ENCODE measurements at regions not wholly inside any gene's neighbourhood (a gene's known extent, or its start where the extent isn't known, plus 50 kb on each side); places are given as distances from the start of the nearest gene placed in this dataset.

DNA sequence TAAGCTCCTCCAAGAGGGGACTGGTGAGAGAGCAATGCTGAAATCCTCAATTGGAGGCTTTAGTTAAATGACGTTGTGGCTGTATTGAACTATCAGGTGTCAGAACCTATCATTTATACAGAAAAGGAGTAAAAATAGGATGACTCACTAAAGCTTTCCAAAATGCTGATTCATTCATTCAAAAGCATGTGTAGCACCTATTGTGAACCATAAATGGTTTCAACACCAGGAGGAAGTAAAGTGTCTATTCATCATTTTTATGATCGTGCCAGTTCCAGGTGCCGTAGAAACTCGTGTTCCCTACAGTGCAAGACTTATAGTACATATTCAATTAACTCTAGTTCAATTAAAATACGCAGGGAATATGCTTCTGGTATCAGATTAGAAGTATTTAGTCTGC is 66.5 kb upstream of the ARRDC4 start:
- H3K27me3 ChIP-seq (ENCODE audit: insufficient read depth, low read length): no peaks in the 10 kb centered on the region
- no peak overlapping the region for H3K9ac ChIP-seq (ENCODE audit: low read depth, low read length)
- no peaks in the 10 kb centered on the region for H3K9me3 ChIP-seq (ENCODE audit: insufficient read depth, low read depth, low read length)
- no peaks in the 10 kb centered on the region for H3K36me3 ChIP-seq (ENCODE audit: insufficient read depth, low read depth, low read length)
- H3K4me3 ChIP-seq (ENCODE audit: low read length): no peak overlapping the region
- no peaks in the 10 kb centered on the region; the same call in 1 of the 2 replicates for H3K4me1 ChIP-seq (ENCODE audit: insufficient read depth, low read length)
- H3K27ac ChIP-seq (ENCODE audit: low read length): no peak overlapping the region

GRCh38 chr15:97899981-97900380 is 60.5 kb upstream of the ARRDC4 start:
- Histone ChIP-seq H3K27me3 (ENCODE audit: insufficient read depth, low read length) (peaks cover 14% of the 10 kb centered on the region), H3K27ac (ENCODE audit: low read length) (no peak overlapping the region), H3K9me3 (ENCODE audit: insufficient read depth, low read depth, low read length) (no peaks in the 10 kb centered on the region), H3K4me3 (ENCODE audit: low read length) (no peak overlapping the region), H3K9ac (ENCODE audit: low read depth, low read length) (no peak overlapping the region), H3K36me3 (ENCODE audit: insufficient read depth, low read depth, low read length) (no peaks in the 10 kb centered on the region), H3K4me1 (ENCODE audit: insufficient read depth, low read length) (no peaks in the 10 kb centered on the region; the same call in 1 of the 2 replicates)

- H3K27ac ChIP-seq (ENCODE audit: low read length): no peak overlapping the region
- H3K9me3 ChIP-seq (ENCODE audit: insufficient read depth, low read depth, low read length): no peaks in the 10 kb centered on the region
- no peaks in the 10 kb centered on the region; the same call in 1 of the 2 replicates for H3K4me1 ChIP-seq (ENCODE audit: insufficient read depth, low read length)
These were observed 58.2 kb upstream of the ARRDC4 start for GRCh38 chr15:97902140-97902780.

DNA sequence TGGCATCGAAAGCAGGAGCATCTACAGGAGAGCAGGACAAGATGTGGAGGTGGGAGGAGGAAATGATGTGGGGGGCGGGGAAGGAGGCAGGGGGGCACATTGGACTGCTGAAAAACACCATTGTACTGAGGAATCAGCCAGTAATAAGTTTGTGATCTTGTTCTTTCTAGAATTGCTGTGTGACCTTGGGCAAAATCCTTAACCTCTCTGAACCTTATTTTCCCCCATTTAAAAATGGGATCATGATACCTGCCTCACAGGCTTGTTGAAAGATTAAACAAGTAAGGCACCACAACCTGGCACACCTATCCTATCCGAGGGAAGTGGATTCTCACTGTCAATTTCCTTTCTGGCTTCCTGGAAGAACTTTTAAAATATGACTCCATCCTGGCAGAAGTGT is 56.9 kb upstream of the ARRDC4 start:
- Histone ChIP-seq H3K36me3 (ENCODE audit: insufficient read depth, low read depth, low read length) (no peaks in the 10 kb centered on the region), H3K27me3 (ENCODE audit: insufficient read depth, low read length) (peaks cover 14% of the 10 kb centered on the region), H3K27ac (ENCODE audit: low read length) (no peak overlapping the region), H3K9ac (ENCODE audit: low read depth, low read length) (no peak overlapping the region), H3K4me1 (ENCODE audit: insufficient read depth, low read length) (no peaks in the 10 kb centered on the region; the same call in 1 of the 2 replicates), H3K4me3 (ENCODE audit: low read length) (no peak overlapping the region), H3K9me3 (ENCODE audit: insufficient read depth, low read depth, low read length) (no peaks in the 10 kb centered on the region)

More at GRCh38 chr15:97902140-97902780, 58.2 kb upstream of the ARRDC4 start:
- no peak overlapping the region for H3K9ac ChIP-seq (ENCODE audit: low read depth, low read length)
- no peaks in the 10 kb centered on the region for H3K36me3 ChIP-seq (ENCODE audit: insufficient read depth, low read depth, low read length)
- H3K27me3 ChIP-seq (ENCODE audit: insufficient read depth, low read length): peaks cover 14% of the 10 kb centered on the region
- H3K4me3 ChIP-seq (ENCODE audit: low read length): no peak overlapping the region

GRCh38 chr15:97903971-97904572 is 56.4 kb upstream of the ARRDC4 start:
- Histone ChIP-seq H3K9ac (ENCODE audit: low read depth, low read length) (no peak overlapping the region), H3K9me3 (ENCODE audit: insufficient read depth, low read depth, low read length) (no peaks in the 10 kb centered on the region), H3K4me1 (ENCODE audit: insufficient read depth, low read length) (no peaks in the 10 kb centered on the region), H3K36me3 (ENCODE audit: insufficient read depth, low read depth, low read length) (no peaks in the 10 kb centered on the region), H3K27me3 (ENCODE audit: insufficient read depth, low read length) (peaks cover 14% of the 10 kb centered on the region), H3K4me3 (ENCODE audit: low read length) (no peak overlapping the region), H3K27ac (ENCODE audit: low read length) (no peak overlapping the region)

DNA sequence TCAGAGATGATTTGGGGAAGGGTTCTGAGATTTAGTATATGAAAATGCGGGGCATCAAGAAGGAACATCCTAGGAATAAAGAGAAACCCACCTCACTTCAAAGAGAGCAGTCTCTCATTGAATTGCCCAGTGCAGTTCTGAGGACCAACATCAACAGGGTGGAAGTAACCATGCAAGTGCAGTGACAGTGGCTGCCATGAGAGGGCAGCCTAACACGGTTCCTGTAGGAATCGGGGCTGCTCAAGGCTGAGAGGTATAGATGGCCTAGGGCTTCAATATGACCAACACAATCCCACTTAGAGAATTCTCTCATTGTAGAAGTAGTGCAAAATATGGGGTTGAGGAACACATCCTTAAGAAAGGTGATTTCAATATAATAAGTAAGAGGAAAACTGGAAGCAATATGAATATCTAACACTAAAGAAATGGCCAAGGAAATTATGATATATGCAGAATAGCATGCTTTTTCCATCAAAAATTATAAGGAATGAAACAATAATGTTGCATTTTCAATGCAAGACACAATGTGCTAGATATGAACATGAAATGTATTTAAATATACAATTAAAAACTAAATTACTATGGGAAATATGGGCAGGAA is 51.1 kb upstream of the ARRDC4 start:
- no peak overlapping the region for H3K9ac ChIP-seq (ENCODE audit: low read depth, low read length)
- no peaks in the 10 kb centered on the region for H3K4me1 ChIP-seq (ENCODE audit: insufficient read depth, low read length)
- no peaks in the 10 kb centered on the region for H3K9me3 ChIP-seq (ENCODE audit: insufficient read depth, low read depth, low read length)
- peaks cover 4% of the 10 kb centered on the region; the same call in 1 of the 2 replicates for H3K27me3 ChIP-seq (ENCODE audit: insufficient read depth, low read length)
- no peak overlapping the region for H3K4me3 ChIP-seq (ENCODE audit: low read length)
- no peak overlapping the region for H3K27ac ChIP-seq (ENCODE audit: low read length)
- H3K36me3 ChIP-seq (ENCODE audit: insufficient read depth, low read depth, low read length): no peaks in the 10 kb centered on the region

Measured in iPS-20b (cell line).